ENCODE measurements at regions not wholly inside any gene's neighbourhood (a gene's known extent, or its start where the extent isn't known, plus 50 kb on each side); places are given as distances from the start of the nearest gene placed in this dataset.

GRCh38 chrX:25158635-25159034 lies 142.9 kb upstream of the ARX start:
- H3K9me2 ChIP-seq (replicated peaks; ENCODE audit: insufficient read depth, low read length), result no peaks in the 10 kb centered on the region
- no peak overlapping the region for H3K27ac ChIP-seq (ENCODE audit: low read depth, low read length)

GRCh38 chrX:25156832-25157231 lies 141.1 kb upstream of the ARX start:
- no peaks in the 10 kb centered on the region for H3K9me2 ChIP-seq (replicated peaks; ENCODE audit: insufficient read depth, low read length)

More at GRCh38 chrX:25158635-25159034, 142.9 kb upstream of the ARX start:
- Histone ChIP-seq H2AFZ (ENCODE audit: low read depth, low read length, severe bottlenecking) (no peak overlapping the region), H3K4me2 (ENCODE audit: low read depth, low read length, poor library complexity, severe bottlenecking) (no peak overlapping the region), H3K4me3 (ENCODE audit: insufficient read depth, low read length, poor library complexity, severe bottlenecking) (no peak overlapping the region), H4K20me1 (ENCODE audit: low read depth, low read length) (no peaks in the 10 kb centered on the region), H3K27me3 (ENCODE audit: low read length) (no peaks in the 10 kb centered on the region), H3K36me3 (ENCODE audit: low read length) (no peaks in the 10 kb centered on the region), H3K9ac (ENCODE audit: low read length) (no peak overlapping the region), H3K79me2 (ENCODE audit: insufficient read depth, low read length) (no peaks in the 10 kb centered on the region), H3K9me3 (ENCODE audit: insufficient read depth, low read length) (no peaks in the 10 kb centered on the region), H3F3A (ENCODE audit: insufficient read depth) (no peaks in the 10 kb centered on the region)
- TF ChIP-seq EZH2phosphoT487 (conservative IDR thresholded peaks at IDR 0.05; ENCODE audit: low read length) (no peak), CTCF (IDR thresholded peaks at IDR 0.05; ENCODE audit: insufficient read depth, low read length, poor library complexity, severe bottlenecking) (no peak)

GRCh38 chrX:25156323-25156722 lies 140.6 kb upstream of the ARX start:
- Histone ChIP-seq H3K9me3 (ENCODE audit: insufficient read depth, low read length) (no peaks in the 10 kb centered on the region), H3K9ac (ENCODE audit: low read length) (no peak overlapping the region), H3K79me2 (ENCODE audit: insufficient read depth, low read length) (no peaks in the 10 kb centered on the region), H3K27ac (ENCODE audit: low read depth, low read length) (no peak overlapping the region), H3F3A (ENCODE audit: insufficient read depth) (no peaks in the 10 kb centered on the region), H3K9me2 (replicated peaks; ENCODE audit: insufficient read depth, low read length) (no peaks in the 10 kb centered on the region), H3K36me3 (ENCODE audit: low read length) (no peaks in the 10 kb centered on the region), H3K4me3 (ENCODE audit: insufficient read depth, low read length, poor library complexity, severe bottlenecking) (no peak overlapping the region), H3K4me2 (ENCODE audit: low read depth, low read length, poor library complexity, severe bottlenecking) (no peak overlapping the region), H3K27me3 (ENCODE audit: low read length) (no peaks in the 10 kb centered on the region), H4K20me1 (ENCODE audit: low read depth, low read length) (no peaks in the 10 kb centered on the region), H2AFZ (ENCODE audit: low read depth, low read length, severe bottlenecking) (no peak overlapping the region)
- TF ChIP-seq CTCF (IDR thresholded peaks at IDR 0.05; ENCODE audit: insufficient read depth, low read length, poor library complexity, severe bottlenecking) (no peak), EZH2phosphoT487 (conservative IDR thresholded peaks at IDR 0.05; ENCODE audit: low read length) (no peak)

More at GRCh38 chrX:25156832-25157231, 141.1 kb upstream of the ARX start:
- Histone ChIP-seq H3F3A (ENCODE audit: insufficient read depth) (no peaks in the 10 kb centered on the region), H3K36me3 (ENCODE audit: low read length) (no peaks in the 10 kb centered on the region), H3K27ac (ENCODE audit: low read depth, low read length) (no peak overlapping the region), H3K4me2 (ENCODE audit: low read depth, low read length, poor library complexity, severe bottlenecking) (no peak overlapping the region), H4K20me1 (ENCODE audit: low read depth, low read length) (no peaks in the 10 kb centered on the region), H3K4me3 (ENCODE audit: insufficient read depth, low read length, poor library complexity, severe bottlenecking) (no peak overlapping the region), H3K9me3 (ENCODE audit: insufficient read depth, low read length) (no peaks in the 10 kb centered on the region), H2AFZ (ENCODE audit: low read depth, low read length, severe bottlenecking) (no peak overlapping the region), H3K27me3 (ENCODE audit: low read length) (no peaks in the 10 kb centered on the region), H3K79me2 (ENCODE audit: insufficient read depth, low read length) (no peaks in the 10 kb centered on the region), H3K9ac (ENCODE audit: low read length) (no peak overlapping the region)
- TF ChIP-seq EZH2phosphoT487 (conservative IDR thresholded peaks at IDR 0.05; ENCODE audit: low read length) (no peak), CTCF (IDR thresholded peaks at IDR 0.05; ENCODE audit: insufficient read depth, low read length, poor library complexity, severe bottlenecking) (no peak)
